GM10248 (cell line): ENCODE measurements at regions not wholly inside any gene's neighbourhood (a gene's known extent, or its start where the extent isn't known, plus 50 kb on each side); places are given as distances from the start of the nearest gene placed in this dataset.

Source experiments
- CTCF ChIA-PET: fragments of 300-600 bp; sonication (Branson Sonifier 250); formaldehyde crosslinking; extraction: SDS; loops from one replicate; lab custom pipeline; 2021; ENCODE audit warnings: antibody characterized with exemption; lab: Yijun Ruan, JAX
- POLR2A ChIA-PET: fragments of 350-650 bp; sonication (Branson Sonifier 250); formaldehyde crosslinking; extraction: SDS; loops from one replicate; lab custom pipeline; 2020; ENCODE audit warnings: antibody characterized with exemption; lab: Yijun Ruan, JAX
- DNase-seq: peaks from one replicate; pipeline ENCODE4 v3.0.0; 2012; ENCODE audit errors: extremely low spot score
- TF ChIP-seq, protein P1 (sequence below): IDR thresholded peaks from 2 replicates; pipeline ENCODE4 v1.5.1; 2012; ENCODE audit warnings: mild to moderate bottlenecking, low read depth; ENCODE audit errors: extremely low read depth, missing control alignments, control extremely low read depth

DNA sequence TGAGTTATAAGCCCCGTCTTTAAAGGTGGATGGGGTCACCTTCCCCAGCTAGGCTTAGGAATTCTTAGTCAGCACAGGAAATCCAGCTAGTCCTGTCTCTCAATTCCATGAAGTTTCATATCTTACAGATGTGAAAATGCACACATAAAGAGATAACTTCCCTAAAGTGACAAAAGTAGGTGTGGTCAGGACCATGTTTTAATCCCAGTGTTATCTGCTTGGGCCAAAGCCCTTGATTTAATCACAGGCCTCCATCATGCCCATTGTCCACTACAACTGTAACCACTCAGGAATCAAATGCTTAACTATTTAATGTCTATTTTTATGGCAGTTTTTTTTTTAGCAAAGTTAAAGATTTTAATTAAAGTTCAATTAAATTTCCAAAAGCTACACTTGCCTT lies 194.4 kb upstream of the BTG1 start:
- ChIA-PET CTCF (interaction anchor here (1.1 kb wide), 1 partner anchor 15 kb away, joined by 4 read pairs; no protein-coding TSS in a partner anchor), POLR2A (no interaction called here)
- no peak for DNase-seq
- TF ChIP-seq, protein P1, sequence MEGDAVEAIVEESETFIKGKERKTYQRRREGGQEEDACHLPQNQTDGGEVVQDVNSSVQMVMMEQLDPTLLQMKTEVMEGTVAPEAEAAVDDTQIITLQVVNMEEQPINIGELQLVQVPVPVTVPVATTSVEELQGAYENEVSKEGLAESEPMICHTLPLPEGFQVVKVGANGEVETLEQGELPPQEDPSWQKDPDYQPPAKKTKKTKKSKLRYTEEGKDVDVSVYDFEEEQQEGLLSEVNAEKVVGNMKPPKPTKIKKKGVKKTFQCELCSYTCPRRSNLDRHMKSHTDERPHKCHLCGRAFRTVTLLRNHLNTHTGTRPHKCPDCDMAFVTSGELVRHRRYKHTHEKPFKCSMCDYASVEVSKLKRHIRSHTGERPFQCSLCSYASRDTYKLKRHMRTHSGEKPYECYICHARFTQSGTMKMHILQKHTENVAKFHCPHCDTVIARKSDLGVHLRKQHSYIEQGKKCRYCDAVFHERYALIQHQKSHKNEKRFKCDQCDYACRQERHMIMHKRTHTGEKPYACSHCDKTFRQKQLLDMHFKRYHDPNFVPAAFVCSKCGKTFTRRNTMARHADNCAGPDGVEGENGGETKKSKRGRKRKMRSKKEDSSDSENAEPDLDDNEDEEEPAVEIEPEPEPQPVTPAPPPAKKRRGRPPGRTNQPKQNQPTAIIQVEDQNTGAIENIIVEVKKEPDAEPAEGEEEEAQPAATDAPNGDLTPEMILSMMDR, result no peak

DNA sequence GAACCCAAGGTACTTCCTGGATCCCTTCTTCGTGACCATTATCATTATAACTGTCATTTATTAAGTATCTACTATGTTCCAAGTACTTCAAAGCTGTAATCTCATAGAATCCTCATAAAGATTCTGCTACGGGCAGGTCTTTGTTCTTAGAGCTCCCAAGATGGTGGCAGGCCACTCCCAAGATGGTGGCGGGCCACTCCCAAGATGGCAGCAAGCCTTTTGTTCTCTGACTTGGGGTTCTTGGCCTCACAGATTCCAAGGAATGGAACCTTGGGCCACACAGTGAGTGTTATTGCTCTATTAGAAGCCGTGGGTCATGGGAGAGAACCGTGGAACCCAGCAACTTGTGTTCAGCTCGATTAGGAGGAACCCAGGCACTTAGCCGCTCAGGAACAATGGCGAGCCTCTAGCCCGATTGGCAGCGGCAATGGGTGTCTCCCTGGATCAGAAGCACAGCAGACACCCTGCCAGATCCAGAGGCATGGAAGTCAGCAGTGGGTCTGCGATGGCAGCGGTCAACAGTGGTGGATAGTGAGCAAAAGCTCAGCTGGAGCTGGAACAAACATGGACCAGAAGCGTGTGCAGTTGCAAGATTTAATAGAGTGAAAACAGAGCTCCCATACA lies 193.7 kb upstream of the BTG1 start:
- POLR2A ChIA-PET, result no interaction called here
- no peak for DNase-seq
- CTCF ChIA-PET, result interaction anchor here (1.1 kb wide), 1 partner anchor 14 kb away, joined by 4 read pairs; no protein-coding TSS in a partner anchor
- TF ChIP-seq, protein P1, result no peak

DNA sequence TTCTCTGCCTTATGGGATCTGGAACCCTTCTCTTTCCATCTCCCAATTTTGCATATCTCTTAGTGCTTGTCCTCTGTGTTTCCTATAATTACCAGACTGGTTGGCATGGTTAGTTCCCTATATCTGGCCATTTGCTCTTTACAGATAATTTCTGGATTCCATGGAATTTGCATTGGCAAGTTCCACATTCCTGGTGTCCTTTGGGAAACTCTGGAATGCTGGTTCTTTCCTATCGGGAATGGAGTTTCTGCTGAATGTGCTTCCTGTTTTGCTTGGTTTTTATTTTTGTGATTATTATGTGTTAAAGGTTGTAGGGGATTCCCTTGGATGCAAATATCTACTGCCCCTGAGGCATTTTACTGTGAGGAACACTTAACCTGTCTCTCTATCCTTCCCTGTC lies 193.0 kb upstream of the BTG1 start:
- no peak for DNase-seq
- ChIA-PET POLR2A (no interaction called here), CTCF (no interaction called here)
- TF ChIP-seq, protein P1, result no peak

DNA sequence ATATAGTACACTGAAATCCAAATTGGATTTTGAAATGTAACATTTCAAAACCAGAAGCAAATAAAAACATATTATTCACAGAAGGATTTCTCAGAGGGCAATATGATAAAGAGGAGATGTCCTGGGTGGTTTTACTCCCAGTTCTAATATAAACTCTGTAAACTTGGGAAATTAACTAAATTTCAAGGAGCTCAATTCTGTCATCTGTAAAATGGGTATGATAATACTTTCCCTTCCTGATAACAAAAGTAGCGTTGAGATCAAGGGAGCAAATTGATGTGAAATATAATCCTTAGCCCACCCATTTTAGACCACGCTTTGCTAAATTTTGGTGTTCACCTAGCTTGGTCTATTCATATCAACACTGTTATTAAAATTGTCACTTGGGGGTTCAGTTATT lies 192.5 kb upstream of the BTG1 start:
- ChIA-PET POLR2A (no interaction called here), CTCF (no interaction called here)
- TF ChIP-seq, protein P1, result no peak
- no peak for DNase-seq

DNA sequence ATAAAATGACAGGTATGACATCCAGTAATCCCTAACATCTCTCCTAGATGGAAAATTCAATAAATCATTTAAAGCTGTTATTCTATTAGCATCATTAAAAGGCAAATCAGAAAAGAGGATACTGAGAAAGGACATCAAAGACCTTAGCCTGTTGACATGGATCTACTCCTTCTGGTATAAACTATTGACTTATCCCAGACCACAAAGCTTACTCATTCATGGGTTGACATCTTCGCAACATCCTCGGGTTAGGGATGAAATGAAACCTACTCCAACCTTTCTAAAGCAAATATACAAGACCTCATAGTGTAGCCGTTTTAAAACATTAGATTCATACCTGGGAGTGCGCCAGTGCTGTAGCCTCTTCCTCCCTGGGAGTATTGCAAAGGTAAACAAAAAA lies 191.5 kb upstream of the BTG1 start:
- TF ChIP-seq, protein P1, result no peak
- no peak for DNase-seq

DNA sequence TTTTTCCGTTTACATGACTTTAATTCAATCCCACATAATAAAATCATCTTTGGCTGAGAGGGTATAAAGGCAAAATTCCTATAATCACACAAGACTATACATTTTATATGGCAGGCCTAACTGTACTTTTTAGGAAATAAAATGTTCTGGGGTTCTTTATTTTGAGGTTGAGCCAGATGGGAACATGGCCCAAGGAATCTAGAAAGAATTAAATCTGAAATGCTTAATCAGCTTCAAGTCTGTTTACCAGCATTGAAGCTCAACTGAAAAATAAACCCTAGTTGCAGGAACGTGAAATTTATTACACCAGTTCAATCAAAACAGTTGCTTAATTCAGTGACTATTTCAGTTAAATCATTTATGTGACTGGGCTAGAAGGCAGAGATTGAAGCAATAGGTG lies 191.0 kb upstream of the BTG1 start:
- TF ChIP-seq, protein P1, result no peak
- CTCF ChIA-PET, result interaction anchor here (1.0 to 1.1 kb wide), 2 partner anchors 9 to 28 kb away, joined by 3 read pairs; no protein-coding TSS in a partner anchor

More for the DNA sequence above, 191.5 kb upstream of the BTG1 start:
- ChIA-PET CTCF (interaction anchor here (1.0 to 1.1 kb wide), 2 partner anchors 10 to 28 kb away, joined by 3 read pairs; no protein-coding TSS in a partner anchor), POLR2A (no interaction called here)

More for the DNA sequence above, 191.0 kb upstream of the BTG1 start:
- DNase-seq, result no peak
- POLR2A ChIA-PET, result no interaction called here
